CD4-positive, alpha-beta T cell (primary cell): ENCODE measurements at regions not wholly inside any gene's neighbourhood (a gene's known extent, or its start where the extent isn't known, plus 50 kb on each side); places are given as distances from the start of the nearest gene placed in this dataset.

Experiments
- ATAC-seq: fragments of 200-7000 bp; cut with Tn5 transposase; one replicate; pipeline ENCODE4 v1.10.0; 2022; ENCODE audit warnings: mild to moderate bottlenecking; ENCODE audit not compliant: poor library complexity
- CTCF ChIA-PET: fragments of 350-600 bp; sonication (Branson Sonifier 250); formaldehyde crosslinking; loops from one replicate; lab custom pipeline; 2021; ENCODE audit warnings: antibody characterized with exemption, inconsistent platforms; lab: Charles Lee
- POLR2A ChIA-PET: fragments of 350-600 bp; sonication (Branson Sonifier 250); formaldehyde crosslinking; loops from one replicate; lab custom pipeline; 2021; ENCODE audit warnings: antibody characterized with exemption, inconsistent platforms; lab: Charles Lee
- DNase-seq, 14 experiments: peaks; one replicate each; pipeline ENCODE4 v3.0.0-alpha.2; 2013 to 2020; ENCODE audit warnings: mixed read lengths in 2 of 14
- H3K27ac ChIP-seq, 2 donors: one replicate each; pipeline versions ENCODE4 v1.5.1 to v1.7.0; 2013; ENCODE audit warnings: low read length in 2 of 2, low read depth in 1 of 2, mild to moderate bottlenecking in 1 of 2
- H3K27me3 ChIP-seq, 2 experiments: 1 replicate in 1 of 2; 2 replicates in 1 of 2; pipeline versions ENCODE4 v1.6.1 to v1.7.0; 2013; ENCODE audit warnings: low read length in 2 of 2, control low read depth in 1 of 2, mild to moderate bottlenecking in 1 of 2, moderate library complexity in 1 of 2; ENCODE audit not compliant: insufficient read depth in 2 of 2, control insufficient read depth in 1 of 2
- H3K36me3 ChIP-seq: one replicate; pipeline ENCODE4 v1.6.1; 2013; ENCODE audit warnings: low read length, control low read depth; ENCODE audit not compliant: insufficient read depth
- H3K4me1 ChIP-seq: one replicate; pipeline ENCODE4 v1.6.1; 2013; ENCODE audit warnings: low read length, control low read depth; ENCODE audit not compliant: insufficient read depth
- H3K4me3 ChIP-seq: one replicate; pipeline ENCODE4 v1.5.1; 2013; ENCODE audit warnings: mild to moderate bottlenecking, low read length, moderate library complexity
- H3K9me3 ChIP-seq, 2 experiments: 1 replicate in 1 of 2; 2 replicates in 1 of 2; pipeline versions ENCODE4 v1.6.1 to v1.7.0; 2013; ENCODE audit warnings: low read length in 2 of 2, mild to moderate bottlenecking in 2 of 2, control low read depth in 1 of 2, moderate library complexity in 1 of 2; ENCODE audit not compliant: control insufficient read depth in 1 of 2, insufficient read depth in 1 of 2
- H3K27ac Mint-ChIP-seq: one replicate; pipeline ENCODE4 v1.8.0; 2020; ENCODE audit warnings: mixed read lengths
- H3K27me3 Mint-ChIP-seq: one replicate; pipeline ENCODE4 v1.8.0; 2021; ENCODE audit warnings: mixed read lengths
- H3K36me3 Mint-ChIP-seq: one replicate; pipeline ENCODE4 v1.8.0; 2021; ENCODE audit warnings: low read depth, mixed read lengths
- H3K4me1 Mint-ChIP-seq: one replicate; pipeline ENCODE4 v1.8.0; 2021; ENCODE audit warnings: low read depth, mixed read lengths
- H3K4me3 Mint-ChIP-seq: one replicate; pipeline ENCODE4 v1.8.0; 2020; ENCODE audit warnings: mild to moderate bottlenecking, mixed read lengths
- H3K9me3 Mint-ChIP-seq: one replicate; pipeline ENCODE4 v1.8.0; 2020; ENCODE audit warnings: mixed read lengths
- CTCF ChIP-seq: fragments of 200-600 bp; IDR thresholded peaks from one replicate; pipeline ENCODE4 v1.8.0; 2022; ENCODE audit warnings: antibody characterized with exemption, mild to moderate bottlenecking
- intact Hi-C, 2 experiments: fragments of 100-400 bp; cut with DNase I in 1 of 2; cut with micrococcal nuclease in 1 of 2; formaldehyde crosslinking; loops; one replicate each; pipeline versions ENCODE4 v1.15.1 to v1.9.0; 2023 to 2025; cut with DNase I, micrococcal nuclease

GRCh38 chr1:101185421-101185820 is 51.4 kb upstream of the S1PR1 start:
- DNase-seq (no peak), ATAC-seq (no peak)
- no peaks in the 10 kb centered on the region for H3K9me3 ChIP-seq
- intact Hi-C loops = no loop called here
- no peak overlapping the region for H3K27ac Mint-ChIP-seq
- ChIA-PET CTCF (no interaction called here), POLR2A (interaction anchor here (0.6 kb wide), 1 partner anchor 137 kb away, joined by 4 read pairs; no protein-coding TSS in a partner anchor)
- H3K4me1 ChIP-seq = peaks cover 14% of the 10 kb centered on the region
- no peak for TF ChIP-seq CTCF
- H3K36me3 Mint-ChIP-seq = no peaks in the 10 kb centered on the region
- H3K27me3 Mint-ChIP-seq = no peaks in the 10 kb centered on the region
- H3K27me3 ChIP-seq = no peaks in the 10 kb centered on the region
- H3K27ac ChIP-seq = no peak overlapping the region
- H3K36me3 ChIP-seq = no peaks in the 10 kb centered on the region
- no peak overlapping the region for H3K4me3 ChIP-seq
- H3K9me3 Mint-ChIP-seq = no peaks in the 10 kb centered on the region
- H3K4me1 Mint-ChIP-seq = peaks cover 25% of the 10 kb centered on the region
- no peak overlapping the region for H3K4me3 Mint-ChIP-seq

GRCh38 chr1:101183388-101183699 is 53.5 kb upstream of the S1PR1 start:
- intact Hi-C loops = no loop called here
- Mint-ChIP-seq H3K36me3 (no peaks in the 10 kb centered on the region), H3K27ac (no peak overlapping the region), H3K9me3 (no peaks in the 10 kb centered on the region), H3K4me1 (peaks cover 44% of the 10 kb centered on the region), H3K27me3 (no peaks in the 10 kb centered on the region), H3K4me3 (no peak overlapping the region)
- no peak overlapping the region for H3K4me3 ChIP-seq
- H3K4me1 ChIP-seq = peaks cover 21% of the 10 kb centered on the region
- no peak overlapping the region for H3K27ac ChIP-seq
- no peaks in the 10 kb centered on the region for H3K9me3 ChIP-seq
- H3K36me3 ChIP-seq = no peaks in the 10 kb centered on the region
- ATAC-seq (no peak), DNase-seq (no peak)
- ChIA-PET CTCF (interaction anchor here (1.9 kb wide), 1 partner anchor 55 kb away, joined by 5 read pairs; no protein-coding TSS in a partner anchor), POLR2A (no interaction called here)
- no peaks in the 10 kb centered on the region for H3K27me3 ChIP-seq
- no peak for TF ChIP-seq CTCF

GRCh38 chr1:101182627-101183387 is 54.0 kb upstream of the S1PR1 start:
- H3K27me3 Mint-ChIP-seq = no peaks in the 10 kb centered on the region
- H3K9me3 ChIP-seq = no peaks in the 10 kb centered on the region
- no peak overlapping the region for H3K4me3 Mint-ChIP-seq
- ATAC-seq (no peak), DNase-seq (no peak)
- TF ChIP-seq CTCF = no peak
- no peak overlapping the region for H3K4me3 ChIP-seq
- ChIA-PET CTCF (interaction anchor here (1.9 kb wide), 1 partner anchor 56 kb away, joined by 5 read pairs; no protein-coding TSS in a partner anchor), POLR2A (no interaction called here)
- no peak overlapping the region for H3K27ac Mint-ChIP-seq
- no peaks in the 10 kb centered on the region for H3K36me3 ChIP-seq
- H3K27ac ChIP-seq = no peak overlapping the region
- no peaks in the 10 kb centered on the region for H3K27me3 ChIP-seq
- intact Hi-C loops = no loop called here
- H3K4me1 Mint-ChIP-seq = peaks cover 45% of the 10 kb centered on the region
- H3K9me3 Mint-ChIP-seq = no peaks in the 10 kb centered on the region
- peaks cover 20% of the 10 kb centered on the region for H3K4me1 ChIP-seq
- no peaks in the 10 kb centered on the region for H3K36me3 Mint-ChIP-seq
